GM19328 (cell line): ENCODE measurements at regions not wholly inside any gene's neighbourhood (a gene's known extent, or its start where the extent isn't known, plus 50 kb on each side); places are given as distances from the start of the nearest gene placed in this dataset.

ENCODE experiments used
- ATAC-seq: cut with Tn5 transposase; IDR thresholded peaks from one replicate; pipeline ENCODE4 v1.9.1; 2021; ENCODE audit warnings: mild to moderate bottlenecking, moderate library complexity; ENCODE audit not compliant: unreplicated experiment

GRCh38 chr13:105345131-105345530 is 1190.3 kb downstream of the EFNB2 start:
- no peak for ATAC-seq

- ATAC-seq = no peak
Observed at GRCh38 chr13:105343134-105343806, 1192.2 kb downstream of the EFNB2 start.

GRCh38 chr13:105342281-105342820 is 1193.1 kb downstream of the EFNB2 start:
- no peak for ATAC-seq

DNA sequence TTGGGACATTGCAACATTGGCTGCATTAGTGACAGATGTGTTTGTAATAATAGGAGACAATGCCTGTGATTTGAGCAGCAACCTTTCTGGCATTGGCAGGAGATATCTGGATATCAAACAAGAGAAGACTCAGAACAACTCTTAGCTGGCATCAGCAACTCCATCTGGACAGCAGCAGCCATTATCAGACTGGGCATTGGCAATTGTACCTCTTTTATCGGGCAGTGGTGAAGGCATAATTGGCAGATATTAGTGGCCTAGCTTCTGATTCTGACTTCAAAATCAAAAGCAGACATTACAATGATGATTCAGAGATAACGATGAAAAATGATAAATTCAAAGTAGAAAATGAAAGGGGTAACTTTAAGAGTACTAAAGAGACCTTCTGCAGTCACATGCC is 1193.7 kb downstream of the EFNB2 start:
- no peak for ATAC-seq

- no peak for ATAC-seq
Observed at GRCh38 chr13:105341256-105341655, 1194.2 kb downstream of the EFNB2 start.

DNA sequence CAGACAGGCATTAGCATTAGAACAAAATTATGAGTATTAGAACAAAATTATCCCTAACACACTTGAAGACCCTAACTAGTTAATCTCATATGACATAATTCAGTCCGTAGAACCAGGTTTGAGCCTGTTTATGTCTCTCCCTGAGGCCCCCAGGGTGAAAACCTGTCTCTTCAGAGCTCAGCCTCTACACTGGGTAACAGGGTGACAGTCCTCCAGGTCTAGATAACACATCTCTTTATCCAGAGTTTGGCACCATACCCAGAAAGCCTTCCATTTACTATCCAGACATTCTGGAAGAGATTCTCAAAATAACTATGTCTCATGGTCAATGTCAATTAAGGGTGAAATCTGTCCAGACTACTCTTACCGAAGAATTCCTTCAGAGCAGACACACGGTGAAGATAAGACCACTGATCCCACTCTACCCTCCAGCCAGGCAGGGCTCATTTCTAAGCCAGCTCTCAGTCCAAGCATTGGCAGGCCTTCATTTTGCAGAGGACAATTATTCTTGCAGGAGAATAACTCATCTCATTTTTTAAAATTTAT is 1195.3 kb downstream of the EFNB2 start:
- no peak for ATAC-seq

DNA sequence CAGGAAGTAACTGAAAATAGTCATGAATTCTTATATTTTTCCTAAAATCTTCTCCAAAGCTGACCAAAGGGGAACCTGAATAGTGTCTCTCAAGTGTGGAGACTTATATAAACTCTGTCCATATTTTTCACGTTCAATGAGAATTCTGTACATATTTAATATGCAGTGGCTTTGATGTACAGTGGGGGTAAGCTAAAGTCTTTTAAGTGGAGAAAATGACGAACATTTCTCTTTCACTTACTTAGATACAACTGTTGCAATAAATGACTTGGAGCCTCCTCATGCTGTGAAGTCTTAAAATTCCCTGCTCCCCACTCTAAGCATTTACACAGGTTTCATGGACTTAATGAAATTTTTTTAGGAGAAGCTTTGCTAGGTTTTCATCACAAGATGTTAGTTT is 1196.7 kb downstream of the EFNB2 start:
- ATAC-seq = no peak

GRCh38 chr13:105338006-105338405 is 1197.5 kb downstream of the EFNB2 start:
- no peak for ATAC-seq

DNA sequence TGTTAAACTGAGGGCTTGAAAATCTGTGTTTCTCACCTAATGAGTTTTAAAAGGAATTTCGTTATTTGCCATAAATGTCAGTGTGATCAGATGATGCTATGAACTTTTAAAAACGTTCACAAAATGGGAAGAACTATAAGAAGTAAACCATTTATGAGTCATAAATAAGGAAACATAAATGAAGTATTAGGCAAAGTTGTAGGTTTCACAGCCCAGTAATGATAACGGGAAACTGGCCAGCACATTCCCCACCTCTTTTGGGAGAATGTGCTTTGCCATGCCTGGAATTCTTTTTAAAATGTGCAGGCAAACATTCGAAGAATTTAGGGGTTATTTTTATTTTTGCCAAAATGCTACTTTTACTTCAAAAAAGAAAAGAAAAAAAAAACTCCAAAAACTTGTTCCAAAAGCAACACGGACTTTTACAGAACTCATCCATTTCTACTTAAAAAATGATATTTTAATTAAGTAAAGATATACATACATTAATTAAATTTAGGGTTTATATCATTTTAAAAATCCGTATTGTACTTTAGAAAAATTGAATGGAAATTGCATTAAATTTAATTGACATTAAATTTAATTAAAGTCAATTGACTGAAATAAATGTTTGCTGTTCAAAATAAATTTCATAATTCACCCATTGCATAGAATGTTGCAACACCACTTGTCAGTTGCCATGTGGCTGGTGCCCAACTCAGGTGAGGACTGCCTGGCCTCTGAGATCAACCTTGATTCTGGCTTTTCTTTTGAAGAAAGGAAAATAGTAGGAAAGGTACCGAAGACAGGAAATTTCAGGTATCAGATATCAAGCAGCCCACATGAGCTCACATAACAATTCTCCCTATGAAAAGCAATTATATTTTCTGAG is 1198.5 kb downstream of the EFNB2 start:
- ATAC-seq = no peak

DNA sequence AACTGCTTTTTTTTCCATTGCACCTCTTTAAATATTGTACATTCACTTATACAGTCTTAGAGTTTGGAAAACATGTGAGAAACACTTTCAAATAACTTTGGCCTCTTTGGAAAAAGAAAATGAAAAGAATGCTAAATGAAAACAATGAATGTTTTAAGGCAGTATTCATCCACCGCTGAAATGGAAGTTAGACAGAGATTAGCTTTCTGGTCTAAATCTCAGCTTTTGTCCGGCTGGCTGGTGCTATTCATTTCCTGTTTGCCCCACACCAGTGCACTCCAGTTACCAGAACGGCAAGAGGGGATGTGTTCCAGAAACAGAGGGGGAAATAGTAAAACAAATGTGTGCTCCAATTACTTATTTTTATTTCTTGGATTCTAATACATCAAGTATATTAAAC is 1201.3 kb downstream of the EFNB2 start:
- no peak for ATAC-seq

- ATAC-seq = no peak
Observed at GRCh38 chr13:105333416-105333815, 1202.0 kb downstream of the EFNB2 start.

- ATAC-seq = no peak
Observed at GRCh38 chr13:105329359-105329758, 1206.1 kb downstream of the EFNB2 start.

- no peak for ATAC-seq
Observed at GRCh38 chr13:105328212-105328611, 1207.2 kb downstream of the EFNB2 start.

DNA sequence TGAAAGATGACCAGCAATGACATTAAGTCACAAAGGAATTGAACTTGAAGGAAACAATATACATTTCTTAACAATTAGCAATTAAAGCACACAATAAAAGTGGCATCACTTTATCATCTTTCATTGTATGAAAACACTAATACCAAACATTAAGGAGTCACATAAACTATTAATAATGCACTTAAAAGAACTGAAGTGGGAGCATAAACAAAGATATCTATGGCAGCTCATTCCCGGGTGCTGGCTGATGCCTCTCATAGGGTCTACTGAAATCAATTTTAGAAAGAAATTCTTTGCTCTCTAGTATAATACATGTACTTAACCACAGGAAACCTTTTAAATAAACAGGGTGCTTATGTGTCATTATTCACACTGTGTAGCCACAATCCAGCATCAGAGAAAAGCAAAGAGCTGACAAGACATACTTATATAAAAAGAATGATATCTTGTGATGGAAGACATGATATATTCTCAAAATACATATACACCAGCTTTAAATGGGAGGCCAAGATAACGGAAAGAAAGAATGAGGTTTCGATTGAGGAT is 1207.8 kb downstream of the EFNB2 start:
- ATAC-seq = no peak

DNA sequence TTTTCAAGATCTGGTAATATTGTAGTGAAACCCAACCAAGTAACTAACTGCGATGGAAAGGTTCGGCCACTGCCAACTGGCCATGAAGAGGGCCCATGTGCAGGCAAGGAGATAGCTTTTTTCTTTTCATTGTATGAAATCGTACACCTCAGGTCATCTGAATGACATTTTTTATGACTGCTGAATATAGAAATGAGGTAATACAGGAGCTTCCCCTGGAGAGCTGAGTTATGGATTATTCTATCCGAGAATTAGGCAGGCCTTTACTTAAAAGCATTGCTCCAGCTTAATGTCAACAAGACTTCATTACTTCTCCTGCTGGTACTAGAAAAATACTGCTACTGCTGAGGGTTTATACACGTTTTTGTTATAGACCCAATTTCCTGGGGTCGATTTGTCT is 1215.6 kb downstream of the EFNB2 start:
- no peak for ATAC-seq

DNA sequence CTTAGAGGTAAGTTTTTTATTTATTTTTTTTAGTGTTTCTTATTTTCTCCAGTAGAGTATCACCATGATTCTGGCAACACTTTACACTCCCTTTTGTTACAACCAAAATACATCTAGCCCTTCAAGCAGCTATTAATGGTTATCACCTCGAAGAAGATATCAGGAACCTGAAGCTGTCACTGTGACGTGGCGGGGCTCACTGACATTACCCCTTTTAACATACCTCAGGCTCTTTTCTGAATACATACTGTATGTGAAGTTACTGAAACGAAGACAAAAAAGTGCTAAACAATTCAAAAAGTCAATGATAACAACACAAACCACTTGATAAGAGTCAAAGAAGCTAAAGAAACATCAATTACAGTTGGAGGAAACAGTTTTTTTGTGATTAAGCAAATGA is 1218.7 kb downstream of the EFNB2 start:
- ATAC-seq = no peak

- ATAC-seq = no peak
Observed at GRCh38 chr13:105312906-105313305, 1222.6 kb downstream of the EFNB2 start.

- ATAC-seq = no peak
Observed at GRCh38 chr13:105311094-105311493, 1224.4 kb downstream of the EFNB2 start.

DNA sequence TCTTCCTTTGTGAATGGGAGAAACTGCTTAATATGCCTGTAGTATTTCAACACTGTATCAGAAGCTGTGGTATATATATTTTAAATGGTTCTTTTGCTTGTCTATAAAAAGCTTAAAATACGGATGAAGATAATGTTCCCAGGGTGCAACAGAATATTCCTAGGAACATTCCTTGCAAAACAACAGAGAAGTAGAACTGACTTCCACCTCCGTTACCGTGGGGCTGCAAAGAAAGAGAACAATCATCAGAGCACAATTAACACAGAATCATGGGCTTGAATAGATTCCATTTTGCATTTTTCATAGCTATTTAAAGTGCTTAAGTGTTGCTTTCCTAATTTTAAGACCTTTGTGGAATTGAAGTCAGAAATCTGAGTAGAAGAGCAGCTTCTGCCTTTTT is 1227.7 kb downstream of the EFNB2 start:
- no peak for ATAC-seq

GRCh38 chr13:105297839-105298238 is 1237.6 kb downstream of the EFNB2 start:
- ATAC-seq = no peak

GRCh38 chr13:105291987-105292386 is 1243.5 kb downstream of the EFNB2 start:
- no peak for ATAC-seq

GRCh38 chr13:105290596-105290995 is 1244.9 kb downstream of the EFNB2 start:
- ATAC-seq = no peak
